Esophagus mucosa (tissue), 1 donor: ENCODE measurements at regions not wholly inside any gene's neighbourhood (a gene's known extent, or its start where the extent isn't known, plus 50 kb on each side); places are given as distances from the start of the nearest gene placed in this dataset.
"Not testable (repeated sequence)": the region's sequence is repeated elsewhere in the genome, so short reads cannot be mapped to it uniquely, and the experiment has no call there.

Source experiments
- ATAC-seq: fragments of 200-7000 bp; cut with Tn5 transposase; one replicate; pipeline ENCODE4 v1.9.1; 2020
- donor health status: DM: yes; HTN: yes; CAD: no.

GRCh38 chr7:27419581-27420177 lies 177.1 kb downstream of the EVX1 start:
- ATAC-seq = no peak

DNA sequence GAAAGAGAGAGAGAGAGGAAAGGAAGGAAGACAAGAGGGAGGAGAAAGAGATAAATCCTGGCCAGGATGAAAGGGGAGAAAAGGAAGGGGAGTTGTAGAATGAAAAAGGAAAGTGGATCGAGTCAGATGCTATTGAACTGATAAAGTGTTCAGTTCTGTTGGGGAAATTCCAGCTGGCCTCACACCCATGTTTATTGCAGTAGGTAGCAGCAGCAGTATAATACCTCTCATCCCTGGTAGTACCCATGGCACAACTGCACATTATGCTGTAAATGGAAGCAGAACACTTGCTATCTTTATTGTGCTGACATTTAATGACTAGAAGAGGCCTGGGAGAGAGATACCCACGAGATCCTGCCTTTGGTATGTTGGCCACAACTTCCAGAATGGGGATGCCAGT lies 178.1 kb downstream of the EVX1 start:
- ATAC-seq = no peak

DNA sequence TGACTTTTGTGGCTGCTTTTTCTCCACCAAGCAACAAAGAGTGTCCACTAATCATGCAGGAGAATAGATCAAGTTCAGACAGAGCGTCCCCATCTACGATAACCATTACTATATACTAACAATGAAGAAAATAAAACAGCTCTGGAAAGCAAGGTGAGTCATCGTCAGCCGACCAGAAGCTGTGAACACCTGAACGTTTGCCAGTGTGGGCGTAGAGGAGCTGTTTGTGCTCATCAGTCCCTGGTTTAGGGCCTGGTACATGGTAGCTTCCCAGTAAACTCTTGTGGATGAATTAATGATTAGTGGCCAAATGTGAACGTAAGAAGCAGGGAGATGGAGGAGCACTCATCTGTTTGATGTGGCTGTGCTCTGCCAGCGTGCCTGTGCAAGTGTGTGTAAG lies 180.7 kb downstream of the EVX1 start:
- ATAC-seq = peak; percentile 88

- no peak for ATAC-seq
Measured at GRCh38 chr7:27423821-27424220, 181.2 kb downstream of the EVX1 start.

DNA sequence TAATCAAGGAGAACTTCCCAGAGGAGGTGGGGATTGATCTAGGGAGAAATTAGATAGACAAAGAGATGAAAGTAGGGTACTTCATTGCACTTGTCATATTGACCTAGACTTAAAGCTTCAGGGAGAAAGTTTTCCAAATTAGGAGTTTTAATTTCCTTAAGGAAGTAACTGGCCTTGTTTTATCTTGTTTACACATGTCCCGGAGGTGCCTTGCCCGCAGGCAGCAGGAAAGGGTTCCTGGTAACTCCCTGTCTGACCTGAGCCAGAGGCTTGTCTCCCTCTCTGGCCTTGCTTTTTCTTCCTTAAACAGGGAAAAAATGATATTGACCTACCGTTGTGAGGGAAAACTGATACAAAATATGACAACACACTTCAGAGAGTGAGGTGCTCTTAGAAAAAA lies 181.6 kb downstream of the EVX1 start:
- ATAC-seq = peak; percentile 48

DNA sequence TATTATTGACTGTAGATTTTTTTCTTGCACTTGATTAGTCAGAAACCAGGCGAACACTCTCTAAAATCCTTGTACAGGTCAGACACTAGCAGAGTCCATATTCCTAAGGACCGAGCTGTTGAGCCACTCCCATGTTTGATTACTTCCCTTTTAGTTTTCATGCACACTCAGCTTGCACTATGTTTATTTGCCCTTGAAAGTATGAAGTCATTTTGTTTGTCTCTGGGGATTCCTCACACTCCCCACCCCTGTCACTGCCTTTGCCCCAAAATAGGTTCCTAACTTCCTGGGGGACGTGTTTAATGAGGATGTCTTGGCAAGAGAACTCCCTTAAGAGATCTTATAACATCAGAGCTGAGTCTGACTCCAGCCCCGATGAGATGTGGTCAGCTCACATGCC lies 182.1 kb downstream of the EVX1 start:
- no peak for ATAC-seq

DNA sequence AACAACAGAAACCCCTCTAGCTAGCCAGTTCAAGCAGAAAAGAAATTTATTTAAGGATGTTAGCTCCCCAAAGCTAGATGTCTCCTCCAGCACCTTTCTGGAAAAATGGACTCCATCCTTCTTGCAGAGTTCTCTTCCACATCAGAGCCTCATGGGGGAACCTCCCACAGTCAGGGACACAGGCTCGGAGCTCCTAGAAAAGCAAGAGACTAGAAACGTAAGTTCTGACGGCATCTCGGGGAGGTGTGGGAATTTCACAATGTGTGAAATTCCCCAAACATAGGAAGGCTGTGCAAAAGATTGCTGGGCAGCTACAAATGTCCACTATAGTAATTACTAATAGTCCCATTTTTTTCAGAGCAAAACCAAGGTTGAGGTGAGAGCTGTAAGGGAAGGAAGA lies 184.8 kb downstream of the EVX1 start:
- ATAC-seq = no peak

- no peak for ATAC-seq
Measured at GRCh38 chr7:27430105-27430504, 187.5 kb downstream of the EVX1 start.

DNA sequence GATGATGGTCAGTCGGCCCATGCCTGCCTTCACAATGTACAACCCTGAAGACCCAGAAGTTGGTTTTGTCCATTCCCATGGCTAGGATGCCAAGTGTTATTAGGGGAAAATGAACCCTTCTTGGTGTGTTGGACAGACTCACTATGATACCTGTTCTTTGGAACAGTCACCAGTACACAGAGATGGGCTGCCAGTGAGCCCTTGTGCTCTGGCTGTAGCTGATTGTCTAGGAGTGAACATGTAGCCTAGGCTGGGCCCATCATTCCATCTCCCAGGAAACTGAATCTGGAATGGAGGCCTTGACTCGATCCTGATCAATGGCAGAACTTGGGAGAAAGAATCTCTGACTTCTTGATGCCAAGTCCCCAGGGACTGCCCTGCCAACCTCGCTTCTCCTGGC lies 188.9 kb downstream of the EVX1 start:
- ATAC-seq = no peak

- ATAC-seq = no peak
Measured at GRCh38 chr7:27433581-27433980, 191.0 kb downstream of the EVX1 start.

DNA sequence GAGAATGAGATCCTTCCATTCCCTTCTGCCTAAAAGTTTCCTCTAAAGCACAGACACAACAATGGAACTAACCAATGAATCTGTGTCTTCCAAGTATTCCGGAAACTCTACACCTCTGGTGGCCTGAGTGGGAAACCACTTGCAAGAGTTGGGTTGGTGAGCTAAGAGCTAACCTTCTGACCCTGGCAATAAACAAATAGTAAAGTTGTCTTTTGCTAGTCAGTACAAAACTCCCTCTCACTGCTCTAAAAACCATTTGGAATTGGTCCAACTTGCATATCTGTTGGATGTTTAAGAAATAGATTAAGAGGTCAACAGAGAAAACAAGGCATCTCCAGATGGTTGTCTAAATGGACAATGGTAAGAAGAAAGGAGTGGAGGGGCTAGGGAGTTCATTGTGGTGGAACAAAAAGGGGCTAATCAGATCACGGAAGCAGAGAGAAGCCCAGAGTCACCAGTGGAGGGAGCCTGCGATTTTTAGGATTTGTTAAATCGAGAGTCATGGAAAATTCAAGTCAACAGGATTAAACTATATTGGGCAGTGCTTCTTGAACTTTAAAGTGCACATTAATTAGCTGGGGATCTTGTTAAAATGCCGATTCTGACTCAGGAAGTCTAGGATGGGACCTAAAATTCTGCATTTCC lies 192.3 kb downstream of the EVX1 start:
- ATAC-seq = no peak

GRCh38 chr7:27435461-27435860 lies 192.9 kb downstream of the EVX1 start:
- no peak for ATAC-seq

GRCh38 chr7:27438881-27439589 lies 196.4 kb downstream of the EVX1 start:
- ATAC-seq = no peak

DNA sequence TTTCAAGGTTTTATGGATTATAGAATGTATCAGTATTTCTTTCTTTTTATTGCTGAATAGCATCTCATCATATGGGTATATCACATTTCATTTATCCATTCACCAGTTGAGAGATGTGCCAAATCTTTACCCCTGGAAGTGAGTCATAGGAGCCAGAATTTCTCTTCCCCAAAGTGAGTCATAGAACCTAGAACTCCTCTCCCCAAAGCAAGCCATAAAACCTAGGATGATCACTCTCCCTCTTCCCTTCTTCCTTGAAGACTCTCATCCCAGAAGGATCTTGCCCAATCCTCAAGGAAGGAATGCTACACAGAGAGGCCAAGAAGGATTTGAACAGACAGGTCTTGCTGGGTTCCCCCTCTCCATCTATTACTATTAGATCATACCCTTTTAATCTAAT lies 199.9 kb downstream of the EVX1 start:
- no peak for ATAC-seq

DNA sequence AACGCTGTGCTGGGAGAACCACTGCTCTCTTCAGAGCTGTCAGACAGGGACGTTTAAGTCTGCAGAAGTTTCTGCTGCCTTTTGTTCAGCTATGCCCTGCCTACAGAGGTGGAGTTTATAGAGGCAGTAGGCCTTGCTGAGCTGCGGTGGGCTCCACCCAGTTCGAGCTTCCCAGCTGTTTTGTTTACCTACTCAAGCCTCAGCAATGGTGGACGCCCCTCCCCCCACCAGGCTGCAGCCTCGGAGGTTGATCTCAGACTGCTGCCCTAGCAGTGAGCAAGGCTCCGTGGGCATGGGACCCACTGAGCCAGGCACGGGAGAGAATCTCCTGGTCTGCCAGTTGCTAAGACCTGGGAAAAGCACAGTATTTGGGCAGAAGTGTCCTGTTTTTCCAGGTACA lies 206.4 kb downstream of the EVX1 start:
- not testable (repeated sequence) for ATAC-seq

GRCh38 chr7:27453702-27454405 lies 208.8 kb downstream of the HIBADH start:
- no peak for ATAC-seq

DNA sequence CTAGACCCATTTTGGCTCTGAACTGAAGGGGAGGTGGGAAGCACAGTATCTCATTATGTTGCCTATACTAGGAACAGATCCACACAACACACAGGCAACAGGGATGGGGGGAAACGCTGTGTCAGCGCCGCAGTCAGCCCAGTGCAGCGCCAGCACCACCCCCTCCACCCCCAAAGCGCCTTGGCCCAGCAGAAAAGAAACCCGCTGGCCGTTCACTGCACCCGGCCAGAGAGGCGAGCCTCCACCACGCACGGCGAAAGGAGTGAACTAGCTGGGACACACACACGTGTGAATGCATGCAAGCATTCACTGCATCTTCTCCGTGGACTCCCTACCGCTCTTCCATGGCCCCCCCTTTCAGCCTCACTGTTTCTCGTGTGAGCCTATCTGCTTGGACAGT lies 205.6 kb downstream of the HIBADH start:
- not testable (repeated sequence) for ATAC-seq

DNA sequence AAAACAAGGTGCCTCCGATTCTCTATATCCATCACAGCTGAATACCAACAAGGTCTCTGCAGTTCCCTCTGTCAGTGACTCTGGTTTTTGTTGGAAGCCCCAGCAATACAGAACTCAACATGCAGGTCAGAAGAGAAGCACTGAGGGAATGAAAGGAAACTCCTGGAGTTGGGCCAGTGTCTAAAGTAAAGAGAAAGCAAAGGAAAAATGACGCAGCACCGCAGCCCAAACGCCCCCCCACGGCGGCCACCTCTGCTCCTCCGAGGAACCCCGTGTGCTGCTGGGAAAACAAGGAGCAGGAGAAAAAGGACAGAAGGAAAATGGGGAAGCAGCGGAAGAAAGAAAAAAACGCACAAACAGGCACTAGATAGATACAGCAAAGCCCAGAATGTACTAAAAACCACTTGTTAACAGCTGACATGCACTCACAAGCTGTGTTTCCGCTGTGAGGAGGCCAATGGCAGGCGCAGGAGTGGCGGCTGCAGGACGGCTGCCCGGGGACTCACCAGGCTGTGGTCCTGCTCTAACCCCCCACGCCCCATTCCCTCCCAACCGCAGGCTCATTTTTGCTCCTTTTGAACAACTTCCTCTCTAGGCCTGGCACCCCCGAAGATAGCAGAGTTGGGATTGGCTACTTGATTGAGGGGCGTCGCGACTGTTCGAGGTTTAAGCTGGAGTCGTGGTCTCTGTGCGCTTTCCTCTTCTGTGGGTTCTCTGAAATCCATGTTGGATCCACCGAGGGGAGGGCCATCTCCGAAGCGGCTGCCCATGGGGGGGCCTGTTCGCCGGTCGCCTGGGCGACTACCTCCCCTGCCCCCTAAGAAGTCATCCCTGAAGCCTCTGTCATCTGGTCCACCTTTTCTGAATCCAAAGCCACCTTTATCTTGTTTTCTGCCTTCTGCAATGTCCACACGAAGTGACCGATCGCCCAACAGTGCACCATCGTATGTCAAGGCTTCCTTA lies 204.8 kb downstream of the HIBADH start:
- ATAC-seq = not testable (repeated sequence)

DNA sequence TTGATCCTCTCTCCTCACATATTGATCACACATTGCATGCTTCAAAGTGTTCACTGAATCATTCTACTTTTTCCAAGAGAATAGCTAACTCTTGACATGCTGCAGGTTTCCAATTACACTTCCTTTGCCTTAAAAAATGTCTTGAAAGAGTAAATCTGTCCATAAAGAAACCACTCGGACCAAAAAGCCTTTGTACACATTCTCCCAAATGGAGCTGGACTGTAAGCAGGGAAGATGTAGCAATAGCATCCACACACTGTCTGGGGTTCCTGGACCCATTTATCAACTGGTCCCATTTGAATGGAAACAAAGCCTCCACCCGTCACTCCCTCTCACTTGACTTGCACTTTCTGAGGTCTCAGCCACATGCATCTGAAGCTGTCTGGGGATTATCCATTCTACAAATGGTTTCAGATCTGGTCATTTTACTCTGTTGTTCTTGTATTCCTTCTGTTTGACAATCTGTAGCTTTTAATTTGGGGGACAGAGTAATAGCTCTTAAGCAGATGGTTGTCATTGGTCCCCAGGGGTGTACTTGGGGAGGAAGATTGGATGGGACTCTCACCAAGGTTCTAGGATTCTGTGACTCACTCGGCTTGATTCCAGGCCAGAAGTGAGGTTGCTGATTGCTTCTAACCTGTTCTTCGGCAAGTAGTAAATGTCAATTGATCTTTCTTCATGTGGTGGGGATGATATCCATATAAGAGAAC lies 203.5 kb downstream of the HIBADH start:
- no peak for ATAC-seq

- no peak for ATAC-seq
Measured at GRCh38 chr7:27459731-27460053, 203.0 kb downstream of the HIBADH start.

- no peak for ATAC-seq
Measured at GRCh38 chr7:27462575-27463270, 200.0 kb downstream of the HIBADH start.
